ENCODE measurements at regions not wholly inside any gene's neighbourhood (a gene's known extent, or its start where the extent isn't known, plus 50 kb on each side); places are given as distances from the start of the nearest gene placed in this dataset.

- intact Hi-C loops (cut with DNase I) = no loop called here
- 60 to 77% (median 67%) methylated on average over 5 of the region's 5 CpGs for WGBS, 4 donors
- Histone ChIP-seq H3K27me3 (no peaks in the 10 kb centered on the region), H3K36me3 (replicated peaks in 1 of 2) (no peaks in the 10 kb centered on the region), H3K9me3 (replicated peaks in 1 of 3) (no peaks in the 10 kb centered on the region), H3K4me1 (replicated peaks in 1 of 2) (no peaks in the 10 kb centered on the region), H3K4me3 (no peak overlapping the region), H3K27ac (no peak overlapping the region)
- TF ChIP-seq CTCF (IDR thresholded peaks at IDR 0.05) (no peak), POLR2A (IDR thresholded peaks at IDR 0.05) (no peak)
- no peak for DNase-seq
These were observed 610.7 kb upstream of the ADGRL3 start for GRCh38 chr4:60589425-60589824.

GRCh38 chr4:60590116-60590515, 610.0 kb upstream of the ADGRL3 start:
- no peak for DNase-seq
- H3K27ac ChIP-seq = no peak overlapping the region
- intact Hi-C loops (cut with DNase I) = no loop called here
- no peaks in the 10 kb centered on the region for H3K36me3 ChIP-seq (replicated peaks in 1 of 2)
- no peaks in the 10 kb centered on the region for H3K9me3 ChIP-seq (replicated peaks in 1 of 3)
- no peaks in the 10 kb centered on the region for H3K4me1 ChIP-seq (replicated peaks in 1 of 2)
- H3K27me3 ChIP-seq = no peaks in the 10 kb centered on the region
- H3K4me3 ChIP-seq = no peak overlapping the region
- no peak for TF ChIP-seq POLR2A (IDR thresholded peaks at IDR 0.05)
- no peak for TF ChIP-seq CTCF (IDR thresholded peaks at IDR 0.05)

- intact Hi-C loops (cut with DNase I) = no loop called here
- TF ChIP-seq CTCF (IDR thresholded peaks at IDR 0.05) = no peak
- no peak for TF ChIP-seq POLR2A (IDR thresholded peaks at IDR 0.05)
- 72 to 79% (median 76%) methylated on average over 2 of the region's 2 CpGs for WGBS, 4 donors
These were observed 594.3 kb upstream of the ADGRL3 start for GRCh38 chr4:60605646-60606354.

GRCh38 chr4:60611762-60612496, 588.2 kb upstream of the ADGRL3 start:
- 86 to 94% (median 93%) methylated on average over 9 of the region's 9 CpGs for WGBS, 4 donors
- intact Hi-C loops (cut with DNase I) = no loop called here
- DNase-seq = no peak

More at GRCh38 chr4:60605646-60606354, 594.3 kb upstream of the ADGRL3 start:
- H3K4me1 ChIP-seq (replicated peaks in 1 of 2) = no peaks in the 10 kb centered on the region
- no peaks in the 10 kb centered on the region for H3K36me3 ChIP-seq (replicated peaks in 1 of 2)
- H3K27ac ChIP-seq = no peak overlapping the region
- H3K9me3 ChIP-seq (replicated peaks in 1 of 3) = no peaks in the 10 kb centered on the region
- no peak for DNase-seq
- no peaks in the 10 kb centered on the region for H3K27me3 ChIP-seq
- H3K4me3 ChIP-seq = no peak overlapping the region

More at GRCh38 chr4:60611762-60612496, 588.2 kb upstream of the ADGRL3 start:
- no peaks in the 10 kb centered on the region for H3K4me1 ChIP-seq (replicated peaks in 1 of 2)
- no peaks in the 10 kb centered on the region for H3K27me3 ChIP-seq
- H3K4me3 ChIP-seq = no peak overlapping the region
- no peaks in the 10 kb centered on the region for H3K36me3 ChIP-seq (replicated peaks in 1 of 2)
- H3K9me3 ChIP-seq (replicated peaks in 1 of 3) = no peaks in the 10 kb centered on the region
- TF ChIP-seq POLR2A (IDR thresholded peaks at IDR 0.05) = no peak
- no peak for TF ChIP-seq CTCF (IDR thresholded peaks at IDR 0.05)
- no peak overlapping the region for H3K27ac ChIP-seq
